HG03469 (cell line): ENCODE measurements at regions not wholly inside any gene's neighbourhood (a gene's known extent, or its start where the extent isn't known, plus 50 kb on each side); places are given as distances from the start of the nearest gene placed in this dataset.
"Not testable (repeated sequence)": the region's sequence is repeated elsewhere in the genome, so short reads cannot be mapped to it uniquely, and the experiment has no call there.

Experiments
- ATAC-seq: cut with Tn5 transposase; IDR thresholded peaks from one replicate; pipeline ENCODE4 v1.9.1; 2021; ENCODE audit warnings: mild to moderate bottlenecking, moderate library complexity, moderate number of reproducible peaks; ENCODE audit not compliant: unreplicated experiment

- ATAC-seq = not testable (repeated sequence)
These were observed 78.8 kb downstream of the RFLNA start for GRCh38 chr12:124373701-124374100.

GRCh38 chr12:124372831-124373230 lies 77.9 kb downstream of the RFLNA start:
- no peak for ATAC-seq

GRCh38 chr12:124371970-124372555 lies 77.2 kb downstream of the RFLNA start:
- ATAC-seq = no peak

GRCh38 chr12:124371366-124371765 lies 76.5 kb downstream of the RFLNA start:
- no peak for ATAC-seq

GRCh38 chr12:124370851-124371250 lies 76.0 kb downstream of the RFLNA start:
- ATAC-seq = no peak

GRCh38 chr12:124370384-124370783 lies 75.5 kb downstream of the RFLNA start:
- no peak for ATAC-seq

GRCh38 chr12:124369827-124370378 lies 75.0 kb downstream of the RFLNA start:
- ATAC-seq = no peak

- no peak for ATAC-seq
These were observed 74.3 kb downstream of the RFLNA start for GRCh38 chr12:124369055-124369826.

- no peak for ATAC-seq
These were observed 73.6 kb downstream of the RFLNA start for GRCh38 chr12:124368421-124369032.

- no peak for ATAC-seq
These were observed 71.0 kb downstream of the RFLNA start for GRCh38 chr12:124365726-124366430.
